OCI-LY3 (cell line): ENCODE measurements at regions not wholly inside any gene's neighbourhood (a gene's known extent, or its start where the extent isn't known, plus 50 kb on each side); places are given as distances from the start of the nearest gene placed in this dataset.

Experiments used
- H2AFZ ChIP-seq: fragments of 200-600, 300-600 bp; shearing (Covaris generic); 2 replicates; pipeline ENCODE4 v1.6.0; 2014; ENCODE audit warnings: antibody characterized with exemption, low read depth, low read length
- H3K27ac ChIP-seq: fragments of 200-600, 300-600 bp; sonication (generic); 2 replicates; pipeline ENCODE4 v1.5.1; 2014; ENCODE audit warnings: mild to moderate bottlenecking, low read length, moderate library complexity, mixed read lengths
- H3K27me3 ChIP-seq: fragments of 200-600, 300-600 bp; sonication (generic); 2 replicates; pipeline ENCODE4 v1.6.1; 2014; ENCODE audit warnings: low read depth, low read length, mixed read lengths
- H3K36me3 ChIP-seq: fragments of 200-600, 300-600 bp; sonication (generic); replicated peaks from 2 replicates; pipeline ENCODE3; 2014; ENCODE audit warnings: low read depth, low read length, mixed read lengths
- H3K4me1 ChIP-seq: fragments of 300-600, 200-600 bp; sonication (generic); 2 replicates; pipeline ENCODE4 v1.6.1; 2014; ENCODE audit warnings: low read length, mixed read lengths
- H3K4me2 ChIP-seq: fragments of 200-600, 300-600 bp; sonication (generic); 2 replicates; pipeline ENCODE4 v1.6.1; 2014; ENCODE audit warnings: low read length, mixed read lengths
- H3K4me3 ChIP-seq: fragments of 300-600, 200-600 bp; sonication (generic); 2 replicates; pipeline ENCODE4 v1.5.1; 2014; ENCODE audit warnings: antibody characterized with exemption, mild to moderate bottlenecking, low read length, moderate library complexity
- H3K79me2 ChIP-seq: fragments of 300-600, 200-600 bp; shearing (Covaris generic); 2 replicates; pipeline ENCODE4 v1.6.1; 2014; ENCODE audit warnings: mild to moderate bottlenecking, low read length, mixed read lengths
- H3K9ac ChIP-seq: fragments of 300-600, 200-600 bp; shearing (Covaris generic); 2 replicates; pipeline ENCODE4 v1.6.0; 2014; ENCODE audit warnings: mild to moderate bottlenecking, low read length, moderate library complexity
- H3K9me3 ChIP-seq: fragments of 200-600, 300-600 bp; shearing (Covaris generic); 2 replicates; pipeline ENCODE4 v1.6.1; 2014; ENCODE audit warnings: low read length, mixed read lengths; ENCODE audit not compliant: insufficient read depth
- H4K20me1 ChIP-seq: fragments of 200-600, 300-600 bp; sonication (generic); 2 replicates; pipeline ENCODE4 v1.6.1; 2016; ENCODE audit warnings: low read length, mixed read lengths; ENCODE audit not compliant: insufficient read depth
- CTCF ChIP-seq: fragments of 200-600, 300-600 bp; sonication (generic); IDR thresholded peaks from 2 replicates; pipeline ENCODE4 v1.5.1; 2014; ENCODE audit warnings: antibody characterized with exemption, low read length, low read depth
- EZH2phosphoT487 ChIP-seq: fragments of 200-600 bp; shearing (Covaris generic); IDR thresholded peaks from 2 replicates; pipeline ENCODE4 v1.6.1; 2018; ENCODE audit warnings: antibody characterized with exemption, mixed run types, low read depth

- no peaks in the 10 kb centered on the region for H3K79me2 ChIP-seq
- no peak overlapping the region for H3K9ac ChIP-seq
- TF ChIP-seq EZH2phosphoT487 (no peak), CTCF (no peak)
- H3K4me2 ChIP-seq = no peak overlapping the region
- H3K27ac ChIP-seq = no peak overlapping the region
- no peak overlapping the region for H2AFZ ChIP-seq
- no peaks in the 10 kb centered on the region for H3K36me3 ChIP-seq
- H3K4me1 ChIP-seq = peaks cover 25% of the 10 kb centered on the region
- no peak overlapping the region for H3K4me3 ChIP-seq
- no peaks in the 10 kb centered on the region for H3K9me3 ChIP-seq
- H3K27me3 ChIP-seq = no peaks in the 10 kb centered on the region
- H4K20me1 ChIP-seq = no peaks in the 10 kb centered on the region
Measured at GRCh38 chr20:53753880-53754459, 160.3 kb upstream of the ZNF217 start.

- Histone ChIP-seq H3K4me2 (no peak overlapping the region), H2AFZ (no peak overlapping the region), H4K20me1 (no peaks in the 10 kb centered on the region), H3K27me3 (no peaks in the 10 kb centered on the region), H3K9ac (no peak overlapping the region), H3K4me3 (no peak overlapping the region), H3K4me1 (peaks cover 25% of the 10 kb centered on the region), H3K9me3 (no peaks in the 10 kb centered on the region), H3K27ac (no peak overlapping the region), H3K36me3 (no peaks in the 10 kb centered on the region), H3K79me2 (no peaks in the 10 kb centered on the region)
- TF ChIP-seq CTCF (no peak), EZH2phosphoT487 (no peak)
Measured at GRCh38 chr20:53752971-53753879, 159.6 kb upstream of the ZNF217 start.

GRCh38 chr20:53752583-53752970 is 158.9 kb upstream of the ZNF217 start:
- H4K20me1 ChIP-seq = no peaks in the 10 kb centered on the region

More at GRCh38 chr20:53752583-53752970, 158.9 kb upstream of the ZNF217 start:
- no peaks in the 10 kb centered on the region for H3K27me3 ChIP-seq
- H3K4me3 ChIP-seq = no peak overlapping the region
- H3K79me2 ChIP-seq = no peaks in the 10 kb centered on the region
- H3K9ac ChIP-seq = no peak overlapping the region
- peaks cover 25% of the 10 kb centered on the region for H3K4me1 ChIP-seq
- H3K4me2 ChIP-seq = no peak overlapping the region
- no peak overlapping the region for H2AFZ ChIP-seq
- TF ChIP-seq EZH2phosphoT487 (no peak), CTCF (no peak)
- no peaks in the 10 kb centered on the region for H3K36me3 ChIP-seq
- H3K27ac ChIP-seq = no peak overlapping the region
- H3K9me3 ChIP-seq = no peaks in the 10 kb centered on the region
